SK-N-MC (cell line): ENCODE measurements at regions not wholly inside any gene's neighbourhood (a gene's known extent, or its start where the extent isn't known, plus 50 kb on each side); places are given as distances from the start of the nearest gene placed in this dataset.
"Not testable (repeated sequence)": the region's sequence is repeated elsewhere in the genome, so short reads cannot be mapped to it uniquely, and the experiment has no call there.

Source experiments
- EZH2 ChIP-seq: fragments of 200-600 bp; sonication (generic); IDR thresholded peaks from one replicate; pipeline ENCODE4 v1.6.1; 2017; ENCODE audit warnings: antibody characterized with exemption
- POLR2AphosphoS5 ChIP-seq: IDR thresholded peaks from 2 replicates; pipeline ENCODE4 v1.6.1; 2012; ENCODE audit warnings: mild to moderate bottlenecking, low read depth, low read length, borderline replicate concordance

DNA sequence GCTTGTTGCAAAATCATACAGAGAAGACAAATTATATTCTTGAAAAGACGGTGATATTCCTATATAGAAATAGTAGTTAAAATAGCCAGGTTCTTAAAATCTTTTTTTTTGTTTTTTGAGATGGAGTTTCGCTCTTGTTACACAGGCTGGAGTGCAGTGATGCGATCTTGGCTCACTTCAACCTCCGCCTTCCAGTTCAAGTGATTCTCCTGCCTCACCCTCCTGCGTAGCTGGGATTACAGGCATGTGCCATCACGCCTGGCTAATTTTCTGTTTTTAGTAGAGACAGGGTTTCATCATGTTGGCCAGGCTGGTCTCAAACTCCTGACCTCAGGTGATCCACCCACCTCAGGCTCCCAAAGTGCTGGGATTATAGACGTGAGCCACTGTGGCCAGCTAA is 257.9 kb upstream of the CELF2 start:
- not testable (repeated sequence) for TF ChIP-seq POLR2AphosphoS5, EZH2
